OCI-M2 (cell line): ENCODE measurements at regions not wholly inside any gene's neighbourhood (a gene's known extent, or its start where the extent isn't known, plus 50 kb on each side); places are given as distances from the start of the nearest gene placed in this dataset.
"Not testable (repeated sequence)": the region's sequence is repeated elsewhere in the genome, so short reads cannot be mapped to it uniquely, and the experiment has no call there.

Experiments
- DNase-seq: peaks from one replicate; lab custom pipeline; 2025; ENCODE audit not compliant: unreplicated experiment; lab: John Stamatoyannopoulos, UW

DNA sequence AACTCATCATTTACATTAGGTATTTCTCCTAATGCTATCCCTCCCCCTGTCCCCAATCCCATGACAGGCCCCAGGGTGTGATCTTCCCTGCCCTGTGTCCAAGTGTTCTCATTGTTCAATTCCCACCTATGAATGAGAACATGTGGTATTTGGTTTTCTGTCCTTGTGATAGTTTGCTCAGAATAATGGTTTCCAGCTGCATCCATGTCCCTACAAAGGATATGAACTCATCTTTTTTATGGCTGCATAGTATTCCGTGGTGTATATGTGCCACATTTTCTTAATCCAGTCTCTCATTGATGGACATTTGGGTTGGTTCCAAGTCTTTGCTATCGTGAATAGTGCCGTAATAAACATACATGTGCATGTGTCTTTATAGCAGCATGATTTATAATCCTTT lies 113.0 kb upstream of the CHD6 start:
- not testable (repeated sequence) for DNase-seq

DNA sequence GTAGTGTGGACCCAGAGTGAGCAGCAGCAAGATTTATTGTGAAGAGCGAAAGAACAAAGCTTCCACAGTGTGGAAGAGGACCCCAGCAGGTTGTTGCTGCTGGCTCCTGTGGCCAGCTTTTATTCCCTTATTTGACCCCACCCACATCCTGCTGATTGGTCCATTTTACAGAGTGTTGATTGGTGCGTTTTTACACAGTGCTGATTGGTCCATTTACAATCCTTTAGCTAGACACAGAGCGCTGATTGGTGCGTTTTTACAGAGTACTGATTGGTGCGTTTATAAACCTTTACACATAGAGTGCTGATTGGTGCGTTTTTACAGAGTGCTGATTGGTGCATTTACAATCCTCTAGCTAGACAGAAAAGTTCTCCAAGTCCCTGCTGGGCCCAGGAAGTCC lies 109.5 kb upstream of the CHD6 start:
- not testable (repeated sequence) for DNase-seq

DNA sequence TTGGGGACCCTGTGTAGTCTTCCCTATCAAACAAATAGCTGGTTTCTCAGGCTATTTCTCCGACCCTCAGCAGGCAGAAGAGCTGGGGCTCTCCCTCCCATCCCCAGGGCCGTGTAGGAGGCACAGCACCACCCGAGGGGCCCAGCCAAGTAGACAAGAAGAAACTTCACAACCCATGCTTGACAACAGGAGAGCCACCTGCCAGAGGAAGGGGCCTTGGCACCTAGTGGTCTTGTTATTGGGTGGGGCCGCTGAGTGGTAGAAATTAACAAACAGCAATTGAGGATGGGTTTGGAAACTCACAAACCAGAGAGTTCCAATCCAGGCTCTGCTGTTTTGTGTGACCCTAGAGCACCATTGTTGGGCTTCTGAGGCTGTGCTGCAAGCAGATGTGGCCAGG lies 108.5 kb upstream of the CHD6 start:
- DNase-seq: no peak

DNA sequence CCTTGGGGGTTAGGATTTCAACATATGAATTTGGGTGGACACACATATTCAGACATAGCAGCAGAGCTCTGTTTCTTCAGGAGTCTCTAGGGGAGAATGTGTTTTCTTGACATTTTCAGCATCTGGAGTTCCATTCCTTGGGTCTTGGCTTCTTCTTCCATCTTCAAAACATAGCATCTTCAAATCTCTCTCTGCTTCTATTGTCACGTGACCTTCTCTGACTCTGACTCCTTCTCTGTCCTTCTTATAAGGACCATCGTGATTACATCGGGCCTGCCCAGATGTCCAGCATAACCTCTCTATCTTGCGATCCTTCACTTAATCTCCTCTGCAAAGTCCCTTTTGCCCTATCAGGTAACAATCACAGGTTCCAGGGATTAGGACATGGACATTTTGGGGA lies 101.0 kb upstream of the CHD6 start:
- no peak for DNase-seq

DNA sequence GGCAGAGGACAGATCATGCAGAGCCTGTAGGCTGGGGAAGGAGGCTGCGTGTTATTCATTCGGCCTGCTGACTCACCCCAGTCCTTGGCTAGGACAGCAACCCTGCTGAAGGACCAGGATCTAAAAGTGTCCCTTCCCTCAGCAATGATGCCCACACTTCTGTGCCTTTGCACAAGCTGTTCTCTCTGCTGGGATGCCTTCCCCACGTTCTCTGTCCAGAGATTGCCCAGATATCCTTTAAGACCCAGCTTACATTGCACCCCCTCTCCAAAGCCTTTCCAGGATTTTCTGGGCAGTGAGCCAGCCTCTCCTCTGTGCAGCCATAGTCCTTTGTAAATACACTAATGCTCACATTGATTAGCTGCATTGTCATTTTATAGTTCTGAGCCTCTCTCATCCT lies 99.3 kb upstream of the CHD6 start:
- no peak for DNase-seq

GRCh38 chr20:41716911-41717310 lies 98.7 kb upstream of the CHD6 start:
- DNase-seq: no peak

- no peak for DNase-seq
Measured at GRCh38 chr20:41716436-41716835, 98.3 kb upstream of the CHD6 start.

- DNase-seq: no peak
Measured at GRCh38 chr20:41715526-41715925, 97.3 kb upstream of the CHD6 start.

DNA sequence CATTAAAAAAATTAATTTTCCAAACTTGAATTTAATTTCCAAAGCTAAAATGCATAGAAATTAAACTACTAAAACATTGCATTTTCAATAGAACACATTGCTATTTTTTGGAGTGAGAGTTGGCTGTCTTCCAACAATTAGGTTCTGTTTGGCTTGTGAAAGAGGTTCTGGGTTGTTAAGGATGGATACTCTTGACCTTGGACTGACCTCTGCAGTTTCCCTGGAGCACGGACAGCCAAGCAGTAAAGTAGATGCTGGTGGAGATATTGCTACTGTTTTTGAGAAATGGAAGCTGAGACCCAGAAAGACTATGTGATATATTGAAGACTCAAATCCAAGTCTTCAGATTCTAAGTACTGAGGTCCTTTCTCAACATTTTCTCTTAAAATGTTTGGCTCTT lies 95.9 kb upstream of the CHD6 start:
- DNase-seq: no peak

DNA sequence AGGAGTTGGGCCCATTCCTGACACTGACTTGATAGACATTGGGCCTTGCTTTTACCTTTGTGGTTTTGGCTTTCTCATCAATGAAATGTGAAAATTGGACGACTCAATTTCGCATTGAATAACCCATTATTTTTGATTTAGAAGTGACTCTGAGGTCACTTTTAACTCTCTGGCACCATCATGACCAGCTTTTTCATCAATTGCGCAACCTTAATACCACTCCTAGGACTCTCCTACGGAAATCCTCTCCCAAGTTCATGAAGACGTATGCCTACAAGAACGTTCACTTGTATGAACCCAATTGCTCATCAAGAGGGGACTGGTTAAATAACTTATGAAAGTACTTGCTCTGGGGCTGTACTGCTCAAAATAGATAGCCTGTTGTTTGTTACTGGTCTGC lies 86.7 kb upstream of the CHD6 start:
- no peak for DNase-seq

DNA sequence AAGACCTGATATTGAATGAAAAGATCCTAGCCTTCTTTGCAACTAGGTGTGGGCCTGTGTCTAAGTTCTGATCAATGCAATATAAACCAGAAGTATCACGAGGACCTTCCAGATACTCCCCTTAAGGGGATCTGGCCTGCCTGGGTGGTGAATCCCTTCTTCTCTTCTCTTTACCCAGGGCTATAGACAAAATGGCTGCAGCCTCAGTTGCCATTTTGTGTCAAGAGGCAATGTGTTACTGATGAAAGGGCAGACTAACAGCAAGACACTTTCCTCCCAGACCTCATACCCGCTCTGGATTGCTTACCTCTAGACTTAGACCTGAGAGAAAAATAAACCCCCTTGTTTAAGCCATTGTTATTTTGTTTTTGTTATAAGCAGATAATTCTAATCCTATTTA lies 84.5 kb upstream of the CHD6 start:
- DNase-seq: no peak

GRCh38 chr20:41701588-41702348 lies 83.6 kb upstream of the CHD6 start:
- no peak for DNase-seq

DNA sequence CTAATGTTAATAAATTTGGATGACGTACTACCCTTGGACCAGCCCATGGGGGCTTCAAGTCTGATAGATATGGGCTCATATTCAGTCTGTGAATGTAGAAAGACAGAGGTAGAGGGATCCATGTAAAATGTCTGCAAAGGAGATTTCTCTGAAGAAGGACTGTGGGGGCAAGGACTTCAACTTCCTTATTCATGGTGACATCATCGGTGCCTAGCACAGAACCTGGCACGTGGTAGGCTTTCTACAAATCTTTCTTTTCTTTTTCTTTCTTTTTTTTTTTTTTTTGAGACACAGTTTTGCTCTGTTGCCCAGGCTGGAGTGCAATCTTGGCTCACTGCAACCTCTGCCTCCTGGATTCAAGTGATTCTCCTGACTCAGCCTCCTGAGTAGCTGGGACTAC lies 81.5 kb upstream of the CHD6 start:
- DNase-seq: not testable (repeated sequence)

DNA sequence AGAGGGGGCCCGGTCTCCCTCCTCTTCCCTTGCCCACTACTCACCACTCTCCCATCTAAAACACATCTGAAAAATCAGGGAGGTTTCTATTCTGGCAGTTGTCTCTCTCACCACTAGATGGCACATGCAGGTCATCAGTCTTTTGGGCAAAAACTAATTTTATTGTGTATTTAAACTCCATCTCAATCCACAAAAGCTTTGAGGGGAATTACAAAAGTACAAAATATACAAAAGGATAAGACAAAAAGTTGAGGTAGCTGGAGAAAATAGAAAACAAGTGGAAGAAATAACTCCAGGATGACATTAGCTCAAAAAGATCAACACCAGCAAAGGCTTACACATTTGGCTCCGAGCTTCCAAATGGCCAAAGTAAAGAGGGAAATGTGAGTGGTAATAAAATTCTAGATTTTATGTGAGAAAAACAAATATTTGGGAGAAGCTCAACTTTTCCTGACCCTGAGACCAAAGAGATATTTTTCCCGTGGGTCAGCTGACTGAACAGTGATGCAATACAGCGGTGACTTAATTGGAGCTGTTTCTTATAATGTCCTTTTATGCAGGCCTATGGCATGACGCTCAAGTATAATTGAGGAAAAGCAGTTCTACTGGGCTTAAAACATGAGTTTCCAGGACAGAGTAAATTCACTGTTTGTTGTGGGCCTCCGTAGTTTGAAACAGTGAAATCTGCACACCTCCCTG lies 79.8 kb upstream of the CHD6 start:
- peak; percentile 10 for DNase-seq

GRCh38 chr20:41696428-41696827 lies 78.3 kb upstream of the CHD6 start:
- DNase-seq: no peak

DNA sequence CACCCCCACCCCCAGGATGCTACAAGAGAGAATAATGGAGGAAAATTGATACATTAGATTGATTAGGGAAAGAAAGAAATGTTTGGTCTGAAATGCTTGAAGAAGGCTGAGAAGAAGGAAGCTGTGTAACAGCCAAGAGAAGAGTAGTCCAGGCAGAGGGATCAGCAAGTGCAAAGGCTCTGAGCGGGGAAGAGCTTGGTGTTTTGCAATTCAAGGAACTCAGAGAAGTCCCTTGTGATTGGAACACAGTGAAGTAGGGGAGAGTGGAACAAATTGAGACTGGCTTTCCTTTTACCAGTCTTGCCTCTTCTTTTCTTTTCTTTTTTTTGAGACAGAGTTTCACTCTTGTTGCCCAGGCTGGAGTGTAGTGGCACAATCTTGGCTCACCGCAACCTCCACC lies 76.6 kb upstream of the CHD6 start:
- no peak for DNase-seq

DNA sequence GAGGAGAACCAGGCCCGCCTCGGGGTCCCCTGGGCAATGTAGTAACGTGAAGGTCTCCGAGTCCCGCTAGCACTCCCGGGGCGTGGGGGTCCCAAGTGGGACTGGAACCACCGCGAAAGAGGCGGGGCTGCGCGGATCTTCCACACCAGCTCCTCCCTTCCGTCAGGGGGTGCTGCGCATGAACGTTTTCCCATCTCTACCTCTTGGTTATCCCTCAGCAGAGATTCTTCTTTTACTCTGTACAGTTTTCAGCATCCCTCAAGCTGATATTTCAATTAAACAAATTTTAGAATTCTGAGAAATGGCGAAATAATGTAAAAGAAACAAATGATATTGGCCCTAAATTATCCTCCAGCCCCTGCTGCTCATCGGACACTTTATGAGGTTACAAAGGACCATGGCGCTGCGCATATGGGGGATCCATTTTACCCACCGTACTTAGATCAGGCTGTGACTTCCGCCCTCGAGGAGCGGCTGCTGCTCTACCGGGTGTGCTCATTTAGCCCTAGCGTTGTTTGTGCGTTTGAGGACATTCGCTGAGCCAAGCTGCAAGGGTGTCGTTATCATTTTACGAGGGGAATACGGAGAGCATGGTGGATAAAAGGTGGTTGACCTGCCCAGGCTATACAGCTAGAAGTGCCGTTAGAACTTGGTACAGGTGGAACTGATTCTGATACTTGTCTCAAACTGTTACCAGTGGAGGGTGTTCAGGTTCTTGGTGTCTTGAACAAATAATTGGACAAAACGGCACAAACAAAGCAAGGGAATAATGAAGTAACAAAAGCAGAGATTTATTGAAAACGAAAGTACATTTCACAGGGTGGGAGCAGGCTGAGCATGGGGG lies 75.2 kb upstream of the CHD6 start:
- peak; percentile 86 for DNase-seq

GRCh38 chr20:41692479-41693135 lies 74.4 kb upstream of the CHD6 start:
- peak; percentile 64 for DNase-seq

GRCh38 chr20:41691443-41691842 lies 73.3 kb upstream of the CHD6 start:
- DNase-seq: no peak

DNA sequence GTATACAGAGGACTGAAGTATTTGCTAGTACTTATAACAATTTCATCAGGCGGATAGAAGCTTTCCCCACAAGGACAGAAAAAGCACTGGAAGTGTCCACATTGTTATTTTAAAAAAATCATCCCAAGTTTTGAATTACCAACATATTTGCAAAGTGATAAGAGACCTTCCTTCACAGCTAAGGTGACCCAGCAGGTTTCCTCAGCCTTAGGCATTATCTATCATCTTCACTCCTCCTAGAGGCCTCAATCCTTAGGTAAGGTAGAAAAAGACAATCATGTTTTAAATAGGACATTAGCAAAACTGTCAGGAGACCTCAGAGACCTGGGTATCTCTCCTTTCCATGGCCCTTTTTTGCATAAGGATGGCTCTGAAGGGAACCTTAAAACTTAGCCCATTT lies 72.5 kb upstream of the CHD6 start:
- no peak for DNase-seq

DNA sequence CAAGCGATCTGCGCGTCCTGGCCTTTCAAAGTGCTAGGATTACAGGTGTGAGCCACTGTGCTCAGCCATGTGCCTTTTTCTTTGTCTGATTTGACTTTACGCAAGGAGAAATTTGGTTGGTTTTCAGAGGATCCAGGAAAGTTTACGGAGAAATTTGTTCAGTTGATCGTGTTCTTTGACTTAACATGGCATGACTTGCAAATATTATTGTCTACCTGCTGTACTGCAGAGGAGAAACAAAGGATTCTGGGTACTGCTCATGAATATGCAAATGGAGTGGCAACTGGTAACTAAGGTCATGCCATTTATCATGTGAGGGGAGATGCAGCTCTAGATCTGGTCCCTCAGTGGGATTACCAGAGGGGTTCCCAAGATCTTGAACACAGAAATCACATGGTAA lies 68.8 kb upstream of the CHD6 start:
- DNase-seq: no peak
